ENCODE measurements at regions not wholly inside any gene's neighbourhood (a gene's known extent, or its start where the extent isn't known, plus 50 kb on each side); places are given as distances from the start of the nearest gene placed in this dataset.

GRCh38 chr3:178048768-178049167 is 487.5 kb upstream of the KCNMB2 start:
- DNase-seq (ENCODE audit: low read depth in 2 of 2), result no peak

- no peak for DNase-seq (ENCODE audit: low read depth in 2 of 2)
These were observed 481.8 kb upstream of the KCNMB2 start for GRCh38 chr3:178054471-178054870.

GRCh38 chr3:178055939-178056338 is 480.3 kb upstream of the KCNMB2 start:
- no peak for DNase-seq (ENCODE audit: low read depth in 2 of 2)

DNA sequence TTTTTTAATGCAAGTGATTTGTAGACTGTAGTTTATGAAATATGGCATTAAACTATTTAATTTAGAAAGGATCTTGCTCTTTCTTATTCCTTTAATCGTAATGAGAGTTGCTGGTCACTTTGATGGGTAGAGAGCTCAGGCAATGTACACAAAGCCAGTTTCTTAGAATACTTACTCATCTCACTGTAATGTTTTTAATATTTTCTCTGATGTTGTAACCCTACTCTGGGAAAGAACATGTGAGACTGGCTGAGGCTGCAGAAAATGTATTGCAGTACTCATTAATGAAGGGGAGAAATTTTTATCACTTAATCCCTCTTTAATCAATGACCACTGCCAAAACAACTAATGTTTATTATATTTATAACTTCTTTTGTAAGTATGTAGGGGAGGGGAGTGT is 479.4 kb upstream of the KCNMB2 start:
- no peak for DNase-seq (ENCODE audit: low read depth in 2 of 2)

- DNase-seq (ENCODE audit: low read depth in 2 of 2), result no peak
These were observed 477.6 kb upstream of the KCNMB2 start for GRCh38 chr3:178058629-178059028.

DNA sequence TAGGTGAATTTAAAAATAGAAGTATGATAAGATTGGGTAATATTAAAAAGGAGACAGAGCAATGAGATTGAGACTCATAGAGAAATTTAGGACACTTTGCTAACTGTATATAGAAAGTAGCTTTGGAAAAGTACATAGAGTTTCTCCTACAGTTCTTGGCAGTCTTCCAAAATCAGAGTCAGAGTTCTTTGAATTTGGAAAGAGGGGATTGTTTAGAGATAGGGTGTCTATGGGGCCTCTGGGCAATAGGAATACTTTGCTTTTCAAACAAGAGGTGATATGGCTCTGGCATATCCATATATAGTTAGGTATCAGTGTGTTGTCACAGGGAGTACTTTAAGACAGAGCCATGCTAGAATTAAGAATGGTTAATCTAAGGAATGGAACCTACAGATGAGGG is 477.1 kb upstream of the KCNMB2 start:
- DNase-seq (ENCODE audit: low read depth in 2 of 2), result no peak

- DNase-seq (ENCODE audit: low read depth in 2 of 2), result no peak
These were observed 476.4 kb upstream of the KCNMB2 start for GRCh38 chr3:178059836-178060235.

- no peak for DNase-seq (ENCODE audit: low read depth in 2 of 2)
These were observed 475.8 kb upstream of the KCNMB2 start for GRCh38 chr3:178060407-178060806.

DNA sequence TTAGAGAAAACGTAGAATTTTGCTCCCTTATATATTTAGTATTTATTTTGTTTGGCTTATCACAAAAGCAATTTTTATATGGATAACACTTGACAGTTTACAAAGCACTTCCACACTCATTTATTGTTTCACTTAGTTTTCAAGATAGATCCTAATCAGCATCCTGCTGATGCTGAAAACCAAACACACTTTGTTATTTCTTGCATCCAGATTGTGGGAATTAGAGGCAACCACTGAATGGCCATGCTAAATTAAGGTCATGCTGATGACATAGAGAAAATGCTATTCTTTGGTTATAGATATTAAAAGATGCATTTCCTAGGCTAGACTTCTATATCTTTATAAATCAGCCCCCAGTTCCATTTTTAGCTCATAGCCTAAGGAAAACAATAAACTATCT is 474.1 kb upstream of the KCNMB2 start:
- no peak for DNase-seq (ENCODE audit: low read depth in 2 of 2)

DNA sequence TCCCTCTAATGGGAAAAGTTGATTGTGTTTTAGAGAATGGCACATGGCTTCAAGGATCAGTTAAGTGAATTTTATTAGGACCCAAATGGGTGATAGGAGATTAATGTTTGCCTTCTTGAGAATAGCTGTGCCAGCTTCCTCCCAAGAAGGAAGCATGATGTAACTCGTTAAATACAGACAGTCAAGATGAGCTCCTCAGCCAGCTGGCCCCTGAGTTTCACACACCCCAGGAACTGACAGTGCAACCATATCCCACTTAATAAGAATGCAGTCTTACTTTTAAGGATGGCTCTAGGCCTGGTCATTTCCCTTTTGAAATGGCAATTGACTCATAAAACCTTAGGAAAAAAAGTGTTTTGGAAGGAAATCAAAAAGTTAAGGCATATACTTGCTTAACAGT is 472.8 kb upstream of the KCNMB2 start:
- DNase-seq (ENCODE audit: low read depth in 2 of 2), result no peak

GRCh38 chr3:178067721-178068120 is 468.5 kb upstream of the KCNMB2 start:
- DNase-seq (ENCODE audit: low read depth in 2 of 2), result no peak

DNA sequence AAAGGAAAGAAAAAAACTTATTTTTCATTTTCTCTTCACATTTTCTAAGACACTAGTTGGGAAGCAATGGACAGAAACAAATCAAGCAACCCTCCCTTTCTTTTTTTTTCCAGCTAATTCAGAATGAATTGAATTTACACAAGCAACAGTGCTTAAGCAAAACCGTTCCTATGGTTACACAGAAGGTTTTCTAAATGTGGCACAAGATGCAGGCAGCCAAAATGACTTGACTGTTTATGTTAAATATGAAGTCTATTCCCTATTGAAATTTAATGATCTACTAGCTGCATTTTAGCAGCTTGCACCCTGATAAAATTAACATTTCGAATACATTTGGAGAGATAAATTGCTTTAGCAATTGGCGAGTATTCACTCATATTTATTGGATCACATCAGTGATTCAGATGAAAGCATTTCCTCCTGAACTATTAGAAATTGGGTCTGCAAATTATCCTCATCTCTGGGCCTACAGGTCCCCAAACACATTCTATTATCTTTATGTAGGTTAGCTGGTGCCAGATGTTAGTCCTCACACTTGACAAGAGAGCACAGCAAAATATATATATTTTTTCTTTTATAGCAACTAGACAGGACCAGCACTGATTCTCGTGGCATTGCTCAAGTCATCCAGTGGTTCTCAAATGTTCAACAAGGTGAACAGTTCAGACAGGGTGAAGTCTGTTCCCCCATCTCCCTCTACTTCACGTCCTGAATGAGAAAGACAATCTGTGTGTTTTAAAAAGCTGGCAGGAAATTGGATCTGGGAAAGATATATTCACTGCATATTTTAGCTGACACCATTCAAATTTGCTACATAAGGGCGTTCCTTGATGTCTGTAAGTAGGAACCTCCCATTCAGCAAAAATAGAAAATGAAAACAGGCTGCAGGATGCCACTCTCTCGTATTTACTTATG is 463.6 kb upstream of the KCNMB2 start:
- no peak for DNase-seq (ENCODE audit: low read depth in 2 of 2)

- DNase-seq (ENCODE audit: low read depth in 2 of 2), result no peak
These were observed 462.9 kb upstream of the KCNMB2 start for GRCh38 chr3:178073366-178073765.

DNA sequence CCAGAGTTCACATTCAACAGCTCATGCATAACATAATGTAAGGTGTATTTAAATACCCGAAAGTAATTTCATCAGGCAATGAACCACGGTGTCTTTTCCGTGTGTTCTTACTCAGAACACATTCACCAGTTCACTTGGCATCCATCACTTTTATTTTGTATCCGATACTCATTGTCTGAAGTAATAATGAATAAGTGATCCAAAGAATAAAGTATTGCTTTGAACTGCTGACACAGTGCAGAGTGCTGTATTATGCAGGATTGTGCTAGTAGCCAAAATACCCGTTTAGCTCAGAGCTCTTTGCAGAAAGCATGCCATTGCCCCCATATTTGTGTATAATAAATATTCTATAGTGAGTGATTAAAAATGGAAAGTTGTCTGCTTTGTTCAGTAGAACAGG is 460.9 kb upstream of the KCNMB2 start:
- DNase-seq (ENCODE audit: low read depth in 2 of 2), result no peak

- DNase-seq (ENCODE audit: low read depth in 2 of 2), result no peak
These were observed 457.3 kb upstream of the KCNMB2 start for GRCh38 chr3:178078953-178079352.

GRCh38 chr3:178079966-178080365 is 456.3 kb upstream of the KCNMB2 start:
- no peak for DNase-seq (ENCODE audit: low read depth in 2 of 2)

DNA sequence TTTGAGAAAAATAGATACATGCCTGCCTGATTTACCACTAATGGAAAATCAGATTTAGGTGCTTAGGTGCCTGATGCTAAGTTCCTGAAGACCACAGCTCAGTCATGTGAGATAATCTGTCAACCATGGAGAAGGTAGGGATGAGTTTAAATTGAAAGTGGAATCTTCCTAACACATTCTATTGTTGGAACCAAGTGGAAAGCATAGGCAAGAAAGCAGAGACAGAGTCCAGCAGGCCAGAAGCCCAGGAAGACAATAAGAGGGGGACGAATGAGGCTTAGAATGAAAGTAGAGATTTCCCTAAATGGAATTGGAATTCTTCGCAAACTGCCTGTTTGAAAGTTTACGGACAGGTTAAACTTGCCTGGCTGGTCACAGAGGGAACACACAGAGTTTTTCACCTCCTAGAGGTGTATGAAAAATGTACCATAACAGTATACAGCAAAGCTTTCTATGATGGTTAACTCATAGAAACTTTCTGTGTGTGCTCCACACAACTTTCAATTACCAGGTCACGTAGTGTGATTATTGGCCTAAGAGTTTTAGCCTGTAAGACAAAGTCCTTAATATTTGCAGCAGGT is 453.8 kb upstream of the KCNMB2 start:
- no peak for DNase-seq (ENCODE audit: low read depth in 2 of 2)

GRCh38 chr3:178083906-178084866 is 452.1 kb upstream of the KCNMB2 start:
- no peak for DNase-seq (ENCODE audit: low read depth in 2 of 2)

DNA sequence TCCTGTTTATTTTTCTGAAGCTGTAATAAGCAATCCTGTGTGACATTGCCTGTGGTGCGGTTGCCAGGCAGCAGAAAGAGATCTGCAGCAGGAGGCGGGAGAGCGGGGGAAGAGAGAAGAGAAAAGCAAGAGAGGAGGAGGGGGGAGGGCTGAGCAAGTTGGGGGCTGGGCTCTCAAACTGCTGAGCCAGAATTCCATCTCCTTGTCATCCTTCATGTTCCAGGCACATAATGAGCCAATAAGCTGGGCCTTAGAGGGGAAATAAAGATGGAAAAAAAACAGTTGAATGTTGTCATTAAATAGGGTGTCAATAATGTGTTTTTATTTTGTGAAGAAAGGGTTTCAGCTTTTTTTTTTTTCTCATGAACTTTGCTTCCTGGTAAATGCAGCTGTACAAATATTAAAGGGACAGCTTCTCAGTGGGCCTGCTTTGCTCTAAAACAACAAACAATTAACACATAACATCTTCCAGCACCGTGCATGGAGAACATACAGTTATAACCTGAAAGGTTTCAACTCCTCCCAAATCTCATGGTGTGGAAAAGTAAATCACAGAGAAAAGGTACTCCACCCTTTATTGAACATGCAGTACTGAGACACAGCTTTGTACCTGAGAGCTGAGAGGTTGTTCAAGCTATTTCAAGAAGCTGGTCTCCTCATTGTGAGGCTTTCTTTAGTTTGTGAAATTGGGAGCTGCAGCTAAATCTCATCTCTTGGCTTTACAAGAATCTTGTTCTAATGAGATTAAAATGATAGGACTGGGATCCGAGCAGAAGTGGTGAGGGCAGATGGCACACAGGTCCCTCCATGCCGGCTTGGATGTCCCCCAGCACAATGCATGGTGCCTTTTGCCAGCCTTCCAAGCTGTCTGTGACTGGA is 451.1 kb upstream of the KCNMB2 start:
- no peak for DNase-seq (ENCODE audit: low read depth in 2 of 2)

- DNase-seq (ENCODE audit: low read depth in 2 of 2), result no peak
These were observed 450.5 kb upstream of the KCNMB2 start for GRCh38 chr3:178085817-178086123.

GRCh38 chr3:178086144-178086825 is 450.0 kb upstream of the KCNMB2 start:
- DNase-seq (ENCODE audit: low read depth in 2 of 2), result no peak

Data from stimulated activated CD8-positive, alpha-beta memory T cell treated with anti-CD3 and anti-CD28 coated beads, Interleukin-2, amount 100 ng/mL, for 48 hours (primary cell).